ENCODE measurements at regions not wholly inside any gene's neighbourhood (a gene's known extent, or its start where the extent isn't known, plus 50 kb on each side); places are given as distances from the start of the nearest gene placed in this dataset.

DNA sequence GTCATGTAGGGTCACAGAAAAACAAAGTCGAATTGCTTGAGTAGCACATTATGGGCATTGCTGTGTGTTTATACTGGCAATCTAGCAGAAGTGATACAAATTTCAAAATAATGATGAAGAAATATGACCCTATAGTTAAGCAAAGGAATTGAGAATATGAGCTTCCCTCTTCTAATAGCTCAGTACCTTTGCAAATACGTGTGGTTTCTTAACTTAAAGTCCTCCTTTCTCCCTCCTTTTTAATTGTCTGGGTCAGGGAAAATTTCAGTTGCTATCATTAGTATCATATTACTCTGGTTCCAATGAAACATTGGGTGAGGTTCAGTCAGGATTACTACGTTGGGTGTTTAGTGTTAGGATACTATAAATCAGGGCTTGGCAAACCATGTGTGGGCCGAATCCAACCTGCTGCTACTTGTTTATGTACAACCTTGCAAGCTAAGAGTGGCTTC is 166.8 kb upstream of the CARMIL1 start:
- H3K79me2 ChIP-seq (ENCODE audit: low read depth) = no peaks in the 10 kb centered on the region
- H3K27me3 ChIP-seq = no peaks in the 10 kb centered on the region
- no peak overlapping the region for H3K4me3 Mint-ChIP-seq
- no peak overlapping the region for H3K27ac ChIP-seq
- peak overlapping the region; percentile 18 for H2AFZ ChIP-seq (replicated peaks)
- no peak overlapping the region for H3K4me2 ChIP-seq
- no peaks in the 10 kb centered on the region for H3K27me3 Mint-ChIP-seq (ENCODE audit: insufficient read depth, low read depth)
- no peaks in the 10 kb centered on the region for H3K4me1 Mint-ChIP-seq
- H3K4me3 ChIP-seq = no peak overlapping the region
- H4K20me1 ChIP-seq (ENCODE audit: low read depth) = no peaks in the 10 kb centered on the region
- H3K9ac ChIP-seq = no peak overlapping the region
- H3K9me3 Mint-ChIP-seq = no peaks in the 10 kb centered on the region
- H3K36me3 ChIP-seq = no peaks in the 10 kb centered on the region
- no peaks in the 10 kb centered on the region for H3F3A ChIP-seq (ENCODE audit: low read depth)
- no peak overlapping the region for H3K27ac Mint-ChIP-seq
- H3K4me1 ChIP-seq = no peaks in the 10 kb centered on the region
- no peaks in the 10 kb centered on the region for H3K9me3 ChIP-seq (ENCODE audit: low read depth)
- no peaks in the 10 kb centered on the region for H3K36me3 Mint-ChIP-seq
- DNase-seq (ENCODE audit: low spot score) = no peak
- TF ChIP-seq EZH2phosphoT487 (IDR thresholded peaks at IDR 0.05) = no peak
- no peak for TF ChIP-seq EZH2 (IDR thresholded peaks at IDR 0.05)
- no peak for TF ChIP-seq CTCF (IDR thresholded peaks at IDR 0.05)

- Mint-ChIP-seq H3K9me3 (no peaks in the 10 kb centered on the region), H3K36me3 (no peaks in the 10 kb centered on the region), H3K4me1 (no peaks in the 10 kb centered on the region), H3K27me3 (ENCODE audit: insufficient read depth, low read depth) (no peaks in the 10 kb centered on the region), H3K27ac (no peak overlapping the region), H3K4me3 (no peak overlapping the region)
- Histone ChIP-seq H3K79me2 (ENCODE audit: low read depth) (no peaks in the 10 kb centered on the region), H3K36me3 (no peaks in the 10 kb centered on the region), H3K4me2 (no peak overlapping the region), H3K9ac (no peak overlapping the region), H3K4me3 (no peak overlapping the region), H2AFZ (replicated peaks) (peak overlapping the region; percentile 6), H3K27ac (no peak overlapping the region), H3K9me3 (ENCODE audit: low read depth) (no peaks in the 10 kb centered on the region), H3K27me3 (no peaks in the 10 kb centered on the region), H3F3A (ENCODE audit: low read depth) (no peaks in the 10 kb centered on the region), H4K20me1 (ENCODE audit: low read depth) (no peaks in the 10 kb centered on the region), H3K4me1 (no peaks in the 10 kb centered on the region)
- TF ChIP-seq CTCF (IDR thresholded peaks at IDR 0.05) = no peak
- no peak for TF ChIP-seq EZH2phosphoT487 (IDR thresholded peaks at IDR 0.05)
- TF ChIP-seq EZH2 (IDR thresholded peaks at IDR 0.05) = no peak
- no peak for DNase-seq (ENCODE audit: low spot score)
Observed at GRCh38 chr6:25113436-25113835, 165.7 kb upstream of the CARMIL1 start.

GRCh38 chr6:25118038-25118437 is 161.1 kb upstream of the CARMIL1 start:
- Mint-ChIP-seq H3K36me3 (no peaks in the 10 kb centered on the region), H3K27ac (no peak overlapping the region), H3K9me3 (no peaks in the 10 kb centered on the region), H3K4me3 (no peak overlapping the region), H3K27me3 (ENCODE audit: insufficient read depth, low read depth) (no peaks in the 10 kb centered on the region), H3K4me1 (no peaks in the 10 kb centered on the region)
- H4K20me1 ChIP-seq (ENCODE audit: low read depth) = no peaks in the 10 kb centered on the region
- no peak overlapping the region for H3K4me3 ChIP-seq
- no peak overlapping the region for H3K4me2 ChIP-seq
- no peaks in the 10 kb centered on the region for H3K27me3 ChIP-seq
- no peak overlapping the region for H3K27ac ChIP-seq
- H3K4me1 ChIP-seq = no peaks in the 10 kb centered on the region
- no peaks in the 10 kb centered on the region for H3F3A ChIP-seq (ENCODE audit: low read depth)
- no peaks in the 10 kb centered on the region for H3K79me2 ChIP-seq (ENCODE audit: low read depth)
- TF ChIP-seq EZH2phosphoT487 (IDR thresholded peaks at IDR 0.05) (no peak), EZH2 (IDR thresholded peaks at IDR 0.05) (no peak), CTCF (IDR thresholded peaks at IDR 0.05) (no peak)
- no peaks in the 10 kb centered on the region for H3K36me3 ChIP-seq
- no peak for DNase-seq (ENCODE audit: low spot score)
- no peak overlapping the region for H2AFZ ChIP-seq (replicated peaks)
- no peaks in the 10 kb centered on the region for H3K9me3 ChIP-seq (ENCODE audit: low read depth)
- no peak overlapping the region for H3K9ac ChIP-seq

Measured in neural progenitor cell (in vitro differentiated cells).